Kasumi-1 (cell line): ENCODE measurements at regions not wholly inside any gene's neighbourhood (a gene's known extent, or its start where the extent isn't known, plus 50 kb on each side); places are given as distances from the start of the nearest gene placed in this dataset.

Experiments used
- DNase-seq, 2 experiments: peaks; one replicate each; lab custom pipeline; 2025; lab: John Stamatoyannopoulos, UW

DNA sequence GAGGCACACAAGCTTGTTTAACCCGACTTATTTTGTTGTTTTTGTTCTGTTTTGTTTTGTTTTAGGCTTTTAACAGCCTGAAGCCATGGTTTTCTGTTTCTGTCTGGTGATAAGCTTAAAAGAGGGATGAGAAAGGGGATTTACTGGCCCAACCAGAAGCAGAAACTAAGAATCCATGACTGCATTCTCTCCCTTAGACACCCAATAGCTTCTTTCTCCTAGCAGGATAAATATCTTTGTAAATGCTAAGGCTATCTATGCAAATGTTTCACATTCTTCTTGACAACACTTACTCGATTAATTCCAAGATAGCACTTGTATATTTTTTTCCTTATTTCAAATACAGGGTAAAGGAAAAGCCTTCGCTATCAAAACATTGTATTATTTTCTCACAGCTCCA, 53.7 kb upstream of the SMAD1 start:
- no peak for DNase-seq

DNA sequence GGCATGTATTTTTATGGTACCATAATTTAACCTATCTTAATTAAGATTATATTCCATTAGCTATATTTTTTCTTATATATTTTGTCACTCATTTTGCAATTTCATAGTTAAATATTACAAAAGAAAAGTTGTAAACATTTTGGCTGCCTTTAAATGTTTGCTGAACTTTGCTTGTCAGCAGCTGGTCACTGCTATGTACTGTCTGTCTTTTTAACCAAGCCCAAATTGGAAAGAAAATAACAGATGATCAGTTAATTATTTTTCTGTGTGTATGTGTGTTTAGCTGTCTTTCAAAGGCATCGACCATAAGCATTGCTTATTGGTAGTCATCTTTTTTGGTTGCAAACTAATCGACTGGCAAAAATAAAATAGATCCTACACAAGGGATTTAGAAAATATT, 54.4 kb upstream of the SMAD1 start:
- DNase-seq, result no peak

DNA sequence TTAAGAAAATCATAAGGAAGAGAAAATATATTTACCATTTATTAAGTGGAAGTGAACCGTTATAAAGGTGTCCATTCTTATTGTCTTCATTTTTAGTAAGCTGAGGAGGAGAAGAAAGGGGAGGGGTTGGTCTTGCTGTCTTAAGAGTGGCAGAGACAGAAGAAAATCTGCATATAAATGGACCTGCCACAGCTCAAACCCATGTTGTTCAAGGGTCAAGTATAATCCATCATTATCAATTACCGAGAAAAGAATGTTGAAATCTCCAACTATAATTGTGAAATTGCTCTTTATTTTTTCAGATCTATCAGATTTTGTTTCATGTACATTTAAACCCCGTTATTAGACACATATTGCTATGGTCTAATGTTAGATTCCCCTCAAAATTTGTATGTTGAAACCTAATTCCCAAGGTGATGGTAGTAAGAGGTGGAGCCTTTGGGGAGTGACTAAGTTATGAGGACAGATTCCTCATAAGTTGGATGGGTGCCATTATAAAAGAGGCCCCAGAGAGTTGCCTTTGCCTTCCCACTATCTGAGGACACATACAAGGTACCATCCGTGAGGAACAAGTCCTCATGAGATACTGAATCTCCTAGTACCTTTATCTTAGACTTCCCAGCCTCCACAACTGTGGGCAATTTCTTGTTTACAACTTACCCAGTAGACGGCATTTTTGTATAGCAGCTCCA, 58.5 kb upstream of the SMAD1 start:
- no peak for DNase-seq

DNA sequence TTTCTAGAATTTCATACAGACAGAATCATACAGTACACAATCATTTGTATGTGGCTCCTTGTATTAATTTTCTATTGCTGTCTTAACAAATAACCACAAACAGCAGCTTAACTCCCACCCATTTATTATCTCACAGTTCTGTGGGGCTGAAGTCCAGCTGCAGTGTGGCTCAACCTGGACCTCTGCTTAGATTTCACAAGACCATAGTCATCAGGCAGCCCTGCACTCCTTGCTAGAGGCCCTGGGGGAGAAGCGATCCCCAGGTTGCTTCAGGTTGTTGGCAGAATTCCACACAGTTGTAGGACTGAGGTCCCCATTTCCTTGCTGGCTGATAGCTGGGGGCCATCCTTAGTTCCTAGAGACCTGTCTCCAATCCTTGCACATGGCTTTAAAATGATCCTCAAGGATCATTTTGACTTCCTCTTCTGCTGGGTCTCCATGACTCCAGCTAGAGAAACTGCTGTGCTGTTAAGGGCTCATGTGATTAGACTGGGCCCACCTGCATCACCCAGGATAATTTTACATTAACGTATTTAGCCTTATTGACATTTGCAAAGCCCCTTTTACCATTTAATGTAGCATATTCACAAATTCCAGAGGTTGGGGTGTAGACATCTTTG, 60.9 kb upstream of the SMAD1 start:
- no peak for DNase-seq

DNA sequence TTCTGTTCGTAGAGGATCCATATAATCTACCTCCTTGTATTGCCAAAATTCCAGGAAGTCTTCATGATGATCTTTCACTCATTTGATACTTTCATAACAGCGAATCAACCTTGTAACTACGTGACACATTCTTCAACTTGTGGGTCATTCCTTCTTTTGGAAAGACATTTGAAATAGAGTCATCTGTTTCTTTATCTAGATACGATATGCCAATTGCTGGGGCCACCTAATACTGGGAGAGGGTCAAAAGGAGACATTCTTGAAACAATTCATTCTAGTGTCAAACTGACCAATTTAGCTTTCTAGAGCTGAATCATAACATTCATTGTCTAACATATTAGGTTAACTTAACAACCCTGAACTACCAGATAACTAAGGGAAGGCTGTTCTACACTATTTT, 62.9 kb upstream of the SMAD1 start:
- DNase-seq, result no peak

DNA sequence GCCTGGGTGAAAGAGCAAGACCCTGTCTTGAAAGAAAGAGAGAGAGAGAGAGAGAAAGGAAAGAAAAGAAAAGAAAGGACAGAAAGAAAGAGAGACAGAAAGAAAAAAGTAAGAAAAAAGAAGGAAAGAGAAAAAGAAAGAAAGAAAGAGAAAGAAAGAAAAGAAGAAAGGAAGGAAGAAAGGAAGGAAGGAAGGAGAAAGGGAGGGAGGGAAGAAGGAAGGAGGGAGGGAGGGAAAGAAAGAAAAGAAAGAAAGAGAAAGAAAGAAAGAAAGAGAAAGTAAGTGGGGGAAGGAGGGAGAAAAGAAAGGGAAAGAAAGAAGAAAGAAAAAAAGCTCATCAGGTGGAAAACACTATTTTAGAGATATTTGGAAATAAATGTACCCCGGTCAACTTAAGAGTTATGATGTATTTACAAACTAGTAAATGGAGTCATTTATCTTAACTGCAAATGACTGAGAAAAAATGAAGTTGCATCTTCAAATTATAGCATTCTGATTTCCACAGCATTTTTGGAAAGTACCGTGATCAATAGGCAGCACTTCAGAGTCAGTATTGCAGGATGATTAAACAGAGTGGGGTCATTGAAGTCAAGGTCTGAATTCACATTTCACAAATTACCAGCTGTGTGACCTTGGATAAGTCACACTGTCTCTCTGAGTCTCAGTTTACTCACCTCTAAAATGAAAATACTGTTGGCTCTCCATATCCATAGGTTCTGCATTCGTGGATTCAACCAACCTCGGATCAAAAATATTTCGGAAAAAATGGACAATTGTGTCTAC, 64.1 kb upstream of the SMAD1 start:
- no peak for DNase-seq

DNA sequence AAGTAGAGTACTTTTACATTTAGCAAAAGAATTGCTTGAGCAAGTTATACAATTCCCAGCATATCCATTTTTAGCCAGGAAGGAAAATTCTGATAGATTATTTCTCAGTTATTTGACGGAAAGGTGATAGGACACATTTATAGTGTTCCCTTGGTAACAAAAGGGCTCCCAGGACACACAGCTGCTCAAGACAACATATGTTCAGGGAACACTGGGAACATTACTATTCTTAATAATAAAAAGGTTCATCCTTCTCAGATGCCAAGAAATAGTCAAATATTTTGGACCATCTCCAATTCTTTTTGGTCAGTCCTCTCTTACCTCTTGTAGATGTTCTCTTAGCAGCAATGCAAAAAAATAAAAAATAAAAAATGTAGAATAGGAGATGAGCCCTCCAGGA, 66.8 kb upstream of the SMAD1 start:
- no peak for DNase-seq

DNA sequence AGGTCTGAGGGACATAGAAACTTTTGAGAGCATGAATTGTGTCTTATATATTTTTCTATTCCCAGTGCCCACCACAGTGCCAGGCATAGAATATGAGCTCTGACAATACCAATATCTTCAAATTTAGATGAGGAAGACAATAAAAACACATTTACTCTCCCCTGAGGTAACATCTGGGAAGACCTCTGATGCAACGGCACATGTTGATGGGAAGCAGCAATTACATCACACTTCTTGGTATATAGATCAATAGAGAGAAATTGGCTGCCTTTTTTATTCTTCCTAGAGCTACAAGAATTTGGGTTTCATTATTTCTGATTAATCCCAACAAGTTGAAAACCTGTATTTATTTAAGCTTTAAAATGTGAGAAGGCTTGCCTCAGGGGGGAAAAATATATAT, 67.4 kb upstream of the SMAD1 start:
- no peak for DNase-seq

DNA sequence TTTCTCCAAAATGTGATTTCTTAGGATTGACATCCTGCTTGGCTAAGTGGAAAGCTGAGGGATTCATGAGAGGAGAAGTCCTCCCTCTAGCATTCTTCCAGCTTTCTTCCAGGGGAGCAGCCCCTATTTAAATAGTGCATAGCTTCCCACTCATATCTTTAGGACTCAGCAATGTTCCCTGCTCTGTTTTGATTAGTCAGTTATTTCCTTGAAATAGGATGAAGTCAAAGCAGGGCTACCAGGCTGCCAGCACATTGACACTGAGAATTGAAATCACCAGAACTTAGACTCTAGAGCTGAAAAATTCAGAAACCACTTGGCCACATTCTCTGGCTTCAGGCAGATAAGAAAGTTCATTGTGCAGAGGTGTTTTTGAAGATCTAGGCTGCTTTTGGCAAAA, 74.7 kb upstream of the SMAD1 start:
- DNase-seq, result no peak

DNA sequence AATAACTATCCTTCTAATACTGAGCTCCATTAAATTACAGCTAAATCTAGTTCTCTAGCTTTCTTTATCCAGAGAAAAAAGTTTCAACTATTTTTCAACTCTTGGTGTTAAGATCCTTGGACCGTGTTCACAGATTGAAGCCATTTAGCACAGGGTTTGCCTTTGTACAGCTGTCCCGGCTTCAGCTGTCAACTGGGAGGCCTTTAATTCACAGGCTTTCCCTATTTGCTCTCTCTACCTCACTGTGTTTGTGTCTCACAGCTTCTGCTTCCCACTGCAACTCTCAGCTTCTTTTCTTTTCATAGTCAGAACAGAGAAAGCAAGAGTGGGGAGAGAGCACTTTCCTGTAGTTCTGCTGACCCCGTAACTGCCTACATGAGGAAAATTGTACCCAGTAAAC, 76.9 kb upstream of the SMAD1 start:
- DNase-seq, result no peak

DNA sequence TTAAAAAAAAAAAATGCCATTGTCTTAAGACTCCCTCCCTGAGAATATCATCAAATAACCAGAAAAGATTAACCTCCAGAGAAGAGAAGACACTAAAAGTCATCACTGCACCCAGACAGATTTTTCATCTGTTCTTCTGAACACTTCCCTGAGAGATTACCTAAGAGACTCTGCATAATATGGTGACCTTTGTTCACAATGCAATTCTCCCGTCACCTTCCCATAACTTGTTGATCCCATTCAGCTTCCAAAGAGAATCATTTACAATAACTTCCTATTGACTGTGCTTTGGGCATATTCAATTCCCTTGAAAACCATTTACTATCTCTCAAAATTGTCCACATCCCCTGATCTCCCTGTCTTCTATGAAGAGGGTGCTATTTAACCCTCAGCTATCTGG, 85.1 kb upstream of the SMAD1 start:
- DNase-seq, result no peak

DNA sequence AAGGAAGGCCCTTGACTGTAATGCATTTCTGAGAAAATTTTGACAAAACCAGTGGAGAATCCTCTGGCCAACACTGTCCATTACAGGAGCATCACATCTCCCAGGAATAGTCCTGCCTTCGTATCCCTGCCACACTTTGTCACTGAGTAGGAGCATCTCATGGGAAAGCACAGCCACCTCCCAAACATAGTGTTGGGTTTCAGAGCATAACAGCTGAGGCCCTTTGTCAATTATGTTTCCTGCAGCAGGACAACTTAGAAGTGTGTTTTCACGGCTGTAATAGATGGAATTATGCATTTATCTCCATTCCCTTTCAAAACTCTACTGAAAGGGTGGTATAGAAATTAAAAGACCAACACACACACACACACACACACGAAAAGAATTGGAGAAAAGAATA, 91.1 kb upstream of the SMAD1 start:
- DNase-seq, result no peak

DNA sequence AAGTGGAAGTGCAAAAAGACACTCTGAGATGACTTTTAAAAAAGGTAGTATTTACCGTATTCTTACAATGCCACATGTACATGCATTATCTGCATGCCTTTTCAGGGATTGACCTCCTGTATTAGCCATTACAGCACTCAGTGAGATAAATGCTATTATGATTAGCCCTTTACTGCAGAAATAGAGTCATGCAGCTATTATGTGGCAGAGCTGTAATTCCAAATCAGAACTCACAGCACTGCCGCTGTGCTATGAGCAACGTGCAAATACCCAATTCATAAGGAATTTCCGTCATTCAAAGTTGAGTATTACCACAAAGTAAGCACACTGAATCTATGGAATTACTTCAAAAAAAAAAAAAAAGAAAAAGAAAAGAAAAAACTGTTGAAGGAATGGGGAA, 92.1 kb upstream of the SMAD1 start:
- no peak for DNase-seq

DNA sequence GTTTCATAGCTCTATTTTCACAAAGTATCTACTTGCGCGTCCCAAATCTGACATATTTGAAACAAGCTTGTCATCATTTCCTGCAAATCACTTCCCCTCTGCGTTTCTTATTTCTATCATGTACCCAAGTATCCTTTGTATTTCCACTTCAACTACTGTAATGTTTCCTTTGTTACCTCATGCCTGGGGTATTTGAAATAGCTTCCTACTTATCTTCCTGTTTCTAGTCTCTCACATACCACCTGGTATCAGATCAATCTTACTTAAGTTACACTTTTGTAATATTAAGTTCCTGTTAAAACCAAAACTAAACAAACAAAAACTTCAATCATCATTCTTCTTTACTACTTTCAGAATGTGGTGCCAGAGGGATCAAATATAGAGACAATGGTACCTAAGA, 93.6 kb upstream of the SMAD1 start:
- DNase-seq, result no peak

DNA sequence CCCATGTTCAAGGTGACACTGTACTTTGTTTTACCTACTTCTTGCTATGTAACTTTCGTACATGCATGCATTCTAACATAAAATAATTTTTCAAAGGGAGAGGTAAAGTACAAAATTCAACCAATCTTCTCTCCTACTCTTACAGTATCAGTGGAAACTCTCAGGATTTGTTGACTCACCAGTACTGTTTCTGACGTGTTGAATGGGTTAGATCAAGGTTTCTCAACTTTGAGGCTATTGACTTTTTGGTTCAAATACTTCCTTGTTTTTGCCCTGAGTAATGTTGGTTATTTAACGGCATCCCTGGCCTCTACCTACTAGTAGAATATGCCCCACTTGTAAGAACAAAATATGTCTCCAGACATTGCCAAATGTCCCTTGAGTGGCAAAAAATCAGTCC, 94.6 kb upstream of the SMAD1 start:
- no peak for DNase-seq

DNA sequence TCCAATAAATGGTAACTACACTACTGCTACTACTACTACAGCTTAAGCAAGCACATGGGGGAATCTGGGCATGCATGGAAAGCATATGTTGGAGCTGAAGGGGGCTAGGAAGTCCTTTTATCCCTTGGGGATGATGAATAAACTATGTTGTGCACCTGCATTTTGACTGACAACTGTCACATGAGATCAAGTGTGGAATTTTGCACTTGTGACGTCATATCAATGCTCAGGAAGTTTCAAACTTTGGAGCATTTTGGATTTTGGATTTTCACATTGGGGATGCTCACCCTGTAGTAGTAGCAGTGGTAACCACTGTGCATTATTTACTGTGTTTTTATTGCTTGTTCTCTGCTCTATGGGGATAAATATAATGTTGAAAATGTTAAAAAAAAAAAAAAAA, 100.5 kb upstream of the SMAD1 start:
- no peak for DNase-seq

DNA sequence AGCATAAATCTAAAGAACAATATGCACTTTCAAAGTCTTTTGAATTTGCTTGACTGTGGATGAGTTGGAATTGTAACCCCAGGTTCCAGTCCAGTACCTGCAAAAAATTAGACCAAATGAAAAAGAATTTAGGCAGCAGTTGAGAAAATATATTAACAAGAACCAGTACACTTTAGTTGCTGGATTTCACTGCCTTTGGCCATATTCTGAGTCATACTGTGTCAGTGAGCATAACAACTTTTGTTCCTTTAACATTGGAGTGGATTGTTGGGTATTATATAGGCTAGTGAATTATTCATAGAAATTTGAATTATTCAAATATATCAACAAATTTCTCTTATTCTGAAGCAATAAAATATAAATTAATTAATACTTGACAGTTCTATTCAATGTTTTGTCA, 101.5 kb upstream of the SMAD1 start:
- DNase-seq, result no peak

DNA sequence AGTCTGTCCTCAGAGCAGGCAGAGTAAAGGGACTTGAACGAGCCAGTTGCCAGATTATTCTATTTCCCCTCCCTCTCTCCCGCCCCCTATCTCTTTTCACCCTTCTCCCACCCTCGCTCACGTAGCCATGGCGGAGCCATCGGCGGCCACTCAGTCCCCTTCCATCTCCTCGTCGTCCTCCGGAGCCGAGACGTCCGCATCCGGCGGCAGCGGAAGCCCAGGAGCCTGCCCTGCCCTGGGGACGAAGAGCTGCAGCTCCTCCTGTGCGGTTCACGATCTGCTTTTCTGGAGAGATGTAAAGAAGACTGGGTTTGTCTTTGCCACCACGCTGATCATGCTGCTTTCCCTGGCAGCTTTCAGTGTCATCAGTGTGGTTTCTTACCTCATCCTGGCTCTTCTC, 106.2 kb upstream of the SMAD1 start:
- DNase-seq, result no peak

DNA sequence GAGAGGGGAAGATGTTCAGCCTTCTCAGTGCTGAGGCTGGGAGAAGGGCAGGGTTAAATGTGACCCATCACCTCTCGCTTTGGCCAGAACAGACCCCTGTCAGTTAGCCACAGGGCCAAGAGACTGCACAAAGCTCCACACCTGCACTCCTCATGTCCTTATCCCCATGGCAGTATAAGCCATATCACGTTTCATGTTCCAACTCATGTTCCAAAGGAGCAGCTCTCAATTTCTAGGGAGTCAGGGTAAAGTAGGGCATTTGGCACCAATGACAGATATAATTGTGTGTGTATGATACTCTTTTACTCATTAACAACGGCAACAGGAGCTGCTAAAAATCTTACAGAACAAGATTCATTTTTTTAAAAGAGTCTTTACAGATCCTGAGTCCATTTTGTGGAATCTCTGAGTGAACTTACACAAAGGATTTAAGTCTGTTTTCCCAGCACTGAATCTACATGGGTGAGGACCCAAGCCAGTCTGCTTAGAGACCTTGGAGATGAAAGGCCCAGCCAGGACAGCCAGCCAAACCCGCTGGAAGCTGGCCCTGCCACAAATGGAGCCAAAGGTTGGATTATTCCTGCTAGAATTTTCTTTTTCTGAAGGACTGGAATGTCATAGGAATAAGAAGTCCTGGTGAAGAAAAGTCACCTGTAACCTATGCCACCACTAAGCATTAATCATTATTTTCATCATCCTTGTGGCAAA, 129.1 kb upstream of the SMAD1 start:
- DNase-seq, result no peak

DNA sequence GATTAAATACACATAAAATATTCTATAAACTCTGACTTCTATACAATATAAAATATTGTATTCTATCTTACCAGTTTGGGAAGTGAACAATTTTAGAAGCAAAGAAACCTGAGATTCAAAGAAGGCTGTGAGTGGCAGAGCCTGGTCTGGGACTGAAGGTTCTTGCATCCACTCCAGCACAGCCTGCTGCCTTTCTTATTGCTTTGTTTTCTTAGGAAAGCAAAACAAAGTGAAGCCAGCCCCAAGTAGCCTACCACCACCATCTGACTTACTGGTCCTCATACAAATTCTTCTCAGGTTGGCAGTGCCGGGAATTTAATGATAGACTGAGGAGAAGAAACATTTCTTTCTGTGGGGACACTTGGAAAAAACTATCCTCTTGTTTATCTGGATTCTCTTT, 129.7 kb upstream of the SMAD1 start:
- no peak for DNase-seq

DNA sequence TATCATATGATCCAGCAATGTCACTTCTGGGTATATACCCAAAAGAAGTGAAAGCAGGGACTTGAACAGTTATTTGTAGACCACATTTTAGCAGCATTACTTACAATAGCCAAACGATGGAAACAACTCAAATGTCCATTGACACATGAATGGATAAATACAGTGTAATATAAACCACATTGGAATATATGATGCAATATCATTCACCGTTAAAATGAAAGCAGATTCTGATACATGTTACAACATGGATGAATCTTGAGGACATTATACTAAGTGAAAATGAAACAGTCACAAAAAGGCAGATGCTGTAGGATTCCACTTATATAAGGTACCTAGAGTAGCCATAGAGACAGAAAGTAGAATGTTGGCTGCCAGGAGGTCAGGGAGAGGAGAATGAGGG, 130.5 kb upstream of the SMAD1 start:
- DNase-seq, result no peak

DNA sequence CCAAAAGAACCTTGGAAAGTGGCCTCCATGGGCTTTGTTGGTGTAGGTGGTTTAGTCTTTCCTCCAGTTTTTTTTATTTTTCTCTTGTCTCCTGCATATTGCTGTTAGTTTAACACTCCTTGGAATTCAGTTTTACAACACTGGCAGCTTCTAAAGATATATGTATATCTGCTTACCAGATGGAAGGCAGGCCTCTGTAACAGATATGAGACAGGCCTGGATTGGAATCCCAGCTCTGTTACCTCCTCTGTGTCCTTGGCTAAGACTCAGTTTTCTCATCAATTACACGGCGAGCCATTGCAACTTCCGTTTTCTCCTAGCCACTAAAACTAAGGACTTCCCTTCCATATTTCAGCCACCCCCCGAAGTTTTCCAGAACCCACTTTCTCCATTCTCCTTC, 133.4 kb upstream of the SMAD1 start:
- DNase-seq, result no peak

DNA sequence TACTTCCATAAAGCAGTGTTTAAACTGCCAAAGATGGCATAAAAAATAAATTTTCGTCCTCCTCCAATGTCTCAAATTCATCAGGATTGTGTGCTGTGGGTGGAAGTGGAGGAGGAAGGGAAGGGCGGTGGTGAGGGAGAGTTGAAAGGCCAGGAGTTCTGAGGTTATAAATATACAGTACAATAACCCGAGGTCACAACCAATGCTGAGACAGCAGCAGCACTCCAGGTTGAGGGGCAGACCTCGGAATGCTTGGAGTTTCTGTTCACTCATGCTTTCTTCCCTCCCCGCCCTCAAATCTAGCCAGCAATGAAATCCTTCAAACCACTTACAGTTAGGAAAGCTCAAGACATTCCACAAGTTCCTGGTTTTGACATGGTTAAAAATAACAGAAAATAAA, 134.0 kb upstream of the SMAD1 start:
- DNase-seq, result no peak
